Heart left ventricle (tissue), 13 donors: ENCODE measurements at regions not wholly inside any gene's neighbourhood (a gene's known extent, or its start where the extent isn't known, plus 50 kb on each side); places are given as distances from the start of the nearest gene placed in this dataset.

ENCODE experiments used
- CTCF ChIP-seq, 12 donors: fragments of 200-600 bp; sonication (generic) in 4 of 12; IDR thresholded peaks; one replicate each; pipeline versions ENCODE4 v1.5.0 to v1.8.0; 2018 to 2022; ENCODE audit warnings: antibody characterized with exemption in 12 of 12, mild to moderate bottlenecking in 5 of 12
- POLR2A ChIP-seq, 2 donors: fragments of 450-650 bp; IDR thresholded peaks; one replicate each; pipeline ENCODE4 v1.6.1; 2017; ENCODE audit warnings: antibody characterized with exemption in 2 of 2, mild to moderate bottlenecking in 2 of 2, moderate library complexity in 2 of 2
- donor health status: ischemic (EF 13 %, LVEDD 7.1; RV severe dilation, severe dysfunction).
- donor health status: DM: no; HTN: yes; CAD: no.
- donor health status: DM: no; HTN: no; CAD: no.
- donor health status: ischemic (EF 25% LVEDD 6.9; RV normal size, moderate dysfunction).
- donor health status: ischemic (EF 25% LVEDD 5.7; RV mildly dilated, moderate dysfunction).
- donor health status: ischemic (EF 35%, LVEDD 5.7; RV mildly dilated, moderate dysfunction).
- donor health status: nonischemic (EF 11% LVEDD 7.7; RV severe dilation, severe dysfunction).
- donor health status: DM: yes; HTN: yes; CAD: no.
- donor health status: PGD.
- donor health status: ischemic (EF 29% LVEDD 5.4; RV normal size, mild dysfunction).
- donor health status: nonischemic (EF 23%, LVEDD 6.1; RV moderate dilation, normal function).

DNA sequence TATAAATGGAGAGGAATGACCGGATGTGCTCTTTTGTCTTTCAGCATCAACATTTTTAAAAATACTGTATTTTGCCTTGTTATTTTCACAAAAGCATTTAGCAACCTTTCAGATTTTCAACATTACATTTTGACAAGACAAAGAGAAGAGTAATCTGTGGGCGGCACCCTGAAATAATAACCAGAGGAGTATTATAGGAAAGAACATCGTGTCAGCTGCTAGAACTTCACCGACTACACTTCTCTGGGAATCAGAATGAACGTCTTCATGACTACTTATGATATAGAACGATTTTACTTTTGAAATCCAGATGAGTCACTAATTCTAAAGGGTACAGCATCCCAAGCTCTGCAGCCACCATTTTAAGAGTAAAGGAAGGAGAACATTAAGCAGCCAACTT, 531.5 kb upstream of the FRG1 start:
- TF ChIP-seq CTCF (IDR thresholded peaks at IDR 0.05) (no peak), POLR2A (IDR thresholded peaks at IDR 0.05) (no peak)
